ENCODE measurements at regions not wholly inside any gene's neighbourhood (a gene's known extent, or its start where the extent isn't known, plus 50 kb on each side); places are given as distances from the start of the nearest gene placed in this dataset.

GRCh38 chr10:46175296-46175695, 111.5 kb upstream of the ANTXRL start:
- TF ChIP-seq CTCF (conservative IDR thresholded peaks at IDR 0.05; ENCODE audit: low read length) (no peak), EZH2phosphoT487 (IDR thresholded peaks at IDR 0.05; ENCODE audit: borderline replicate concordance) (no peak)
